ENCODE measurements at regions not wholly inside any gene's neighbourhood (a gene's known extent, or its start where the extent isn't known, plus 50 kb on each side); places are given as distances from the start of the nearest gene placed in this dataset.

DNA sequence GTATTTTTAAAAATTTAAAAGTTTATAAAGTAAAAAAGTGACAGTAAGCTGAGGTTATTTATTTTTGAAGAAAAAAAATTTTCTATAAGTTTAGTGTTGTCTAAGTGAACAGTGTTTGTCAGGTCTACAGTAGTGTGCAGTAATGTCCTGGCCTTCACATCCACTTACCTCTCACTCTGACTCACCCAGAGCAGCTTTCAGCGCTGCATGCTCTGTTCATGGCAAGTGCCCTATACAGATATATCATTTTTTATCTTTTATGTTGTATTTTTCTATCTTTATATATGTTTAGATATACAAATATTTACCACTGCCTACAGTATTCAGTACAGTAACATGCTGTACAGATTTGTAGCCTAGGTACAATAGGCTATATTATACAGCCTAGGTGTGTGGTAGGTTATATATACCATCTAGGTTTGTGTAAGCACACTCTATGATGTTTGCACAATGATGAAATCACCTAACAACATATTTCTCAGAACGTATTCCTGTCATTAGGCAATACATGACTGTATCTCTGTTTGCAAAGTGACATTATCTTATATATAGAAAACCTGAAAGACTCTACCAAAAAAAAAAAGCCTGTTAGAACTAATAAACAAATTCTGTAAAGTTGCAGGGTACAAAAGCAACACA lies 75.9 kb upstream of the TMC3 start:
- no peak for DNase-seq (ENCODE audit: low read depth in 4 of 4, low spot score in 2 of 4)

DNA sequence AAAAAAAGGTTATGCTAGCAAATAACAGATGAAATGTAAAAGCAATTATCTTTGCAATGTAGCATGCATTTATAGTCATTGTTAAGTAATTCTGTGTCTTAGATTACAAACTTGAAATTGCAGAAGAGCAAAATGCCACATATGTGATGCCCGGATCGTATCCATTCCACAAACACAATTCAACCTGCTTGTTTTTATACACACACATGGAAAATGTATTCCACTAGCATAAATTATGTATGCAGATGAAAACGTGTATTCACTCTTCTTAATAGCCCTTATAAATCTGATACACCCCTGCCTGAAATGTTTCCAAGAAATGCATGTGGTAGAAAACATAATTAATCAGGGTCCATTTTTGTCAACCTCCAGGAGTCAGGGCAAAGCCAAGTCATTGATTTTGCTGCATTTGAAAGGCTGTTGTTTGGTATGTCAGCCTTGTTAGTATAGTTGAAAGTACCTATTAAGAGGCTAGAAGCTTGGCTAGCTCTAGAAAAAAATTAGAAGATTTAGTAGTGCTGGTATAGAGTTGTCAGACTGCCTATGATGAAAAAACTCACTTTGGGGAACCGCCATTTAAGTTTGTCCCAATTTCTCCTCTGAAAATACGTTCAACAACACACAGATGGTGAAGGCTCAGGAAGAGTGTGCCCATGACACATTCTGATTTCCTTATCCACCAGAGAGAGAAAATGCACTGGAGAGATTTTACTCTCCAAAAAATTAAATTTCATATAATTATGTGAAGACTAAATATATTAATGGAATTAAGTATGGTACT lies 69.2 kb upstream of the TMC3 start:
- DNase-seq (ENCODE audit: low read depth in 4 of 4, low spot score in 2 of 4): no peak

DNA sequence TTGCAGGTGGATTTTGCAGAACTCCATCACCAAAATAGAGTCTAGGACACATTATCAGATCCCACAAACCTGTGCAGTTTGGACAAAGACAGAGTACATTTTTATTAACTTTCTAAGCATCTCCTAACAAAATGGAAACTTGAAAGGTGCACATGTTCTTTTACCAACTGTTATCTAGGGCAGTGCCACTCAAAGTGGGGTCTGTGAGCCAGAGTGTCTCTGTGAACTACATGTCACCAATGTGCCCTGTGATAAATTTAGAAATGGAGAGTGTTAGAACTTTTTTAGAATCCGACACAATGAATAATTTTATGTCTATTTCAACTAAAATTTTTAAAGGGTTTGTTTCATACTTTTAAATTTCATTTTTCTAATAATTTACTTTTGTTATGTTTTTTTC lies 68.4 kb upstream of the TMC3 start:
- DNase-seq (ENCODE audit: low read depth in 4 of 4, low spot score in 2 of 4): no peak

DNA sequence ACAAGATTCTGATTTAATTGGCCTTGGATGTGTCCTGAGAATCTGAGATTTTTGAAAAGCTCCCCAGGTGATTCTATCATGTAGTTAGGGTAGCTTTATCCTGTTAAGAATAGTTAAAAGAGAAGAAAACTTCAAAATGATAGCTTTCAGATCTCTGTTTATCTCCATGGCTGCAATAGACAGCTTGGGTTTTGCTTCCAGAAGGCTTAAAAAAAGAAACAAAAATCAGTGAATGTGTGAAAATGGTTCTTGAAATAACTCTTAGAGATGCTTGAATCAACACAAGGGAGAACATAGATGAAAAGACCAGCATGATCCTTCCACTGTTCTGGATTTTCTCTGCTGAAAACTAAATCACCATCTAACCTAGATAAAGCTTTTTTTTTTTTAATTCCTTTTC lies 60.8 kb upstream of the TMC3 start:
- DNase-seq (ENCODE audit: low read depth in 4 of 4, low spot score in 2 of 4): no peak

DNA sequence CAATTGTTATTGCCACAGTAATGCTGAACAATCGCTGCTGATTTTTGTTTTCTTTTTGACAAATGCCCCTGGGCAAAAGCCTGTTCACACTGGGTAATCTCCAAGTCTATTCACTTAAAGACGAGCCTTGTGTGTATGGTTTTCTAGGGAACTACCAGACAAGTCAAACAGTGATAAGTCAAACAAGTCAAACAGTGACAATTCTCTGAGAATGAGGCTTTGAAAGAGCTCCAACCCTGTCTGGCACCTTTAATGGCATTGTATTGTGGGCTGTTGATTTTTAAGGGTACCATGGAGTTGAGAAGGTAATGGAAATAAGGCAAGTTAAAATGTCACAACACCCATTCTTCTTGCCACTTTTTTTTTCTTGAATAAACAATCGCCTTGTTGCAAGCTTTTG lies 59.4 kb upstream of the TMC3 start:
- DNase-seq (ENCODE audit: low read depth in 4 of 4, low spot score in 2 of 4): no peak

DNA sequence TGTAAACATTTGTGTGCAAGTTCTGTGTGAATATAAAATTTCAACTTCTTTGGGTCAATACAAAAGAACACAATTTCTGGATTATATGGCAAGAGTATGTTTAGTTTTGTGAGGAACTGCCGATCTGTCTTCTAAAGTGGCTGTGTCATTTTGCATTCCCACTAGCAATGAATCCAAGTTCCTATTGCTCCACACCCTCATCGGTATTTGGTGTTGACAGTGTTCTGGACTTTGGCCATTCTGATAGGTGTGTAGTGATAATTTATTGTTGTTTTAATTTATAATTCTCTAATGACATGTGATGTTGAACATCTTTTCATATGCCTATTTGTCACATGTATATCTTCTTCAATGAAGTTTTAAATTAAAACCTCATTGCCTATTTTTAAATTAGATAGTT lies 58.2 kb upstream of the TMC3 start:
- DNase-seq (ENCODE audit: low read depth in 4 of 4, low spot score in 2 of 4): no peak

DNA sequence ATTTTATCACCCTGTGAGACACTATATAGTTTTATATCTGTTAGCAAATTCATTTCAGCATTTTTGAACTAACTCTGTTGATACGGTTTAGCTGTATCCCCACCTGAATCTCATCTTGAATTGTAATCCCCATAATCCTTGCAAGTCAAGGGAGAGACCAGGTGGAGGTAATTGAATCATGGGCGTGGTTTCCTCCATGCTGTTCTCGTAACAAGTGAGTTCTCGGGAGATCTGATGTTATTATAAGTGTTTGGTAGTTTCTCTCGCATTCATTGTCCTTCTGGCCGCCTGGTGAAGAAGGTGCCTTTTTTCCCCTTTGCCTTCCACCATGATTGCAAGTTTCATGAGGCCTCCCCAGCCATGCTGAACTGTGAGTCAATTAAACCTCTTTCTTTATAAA lies 53.2 kb upstream of the TMC3 start:
- DNase-seq (ENCODE audit: low read depth in 4 of 4, low spot score in 2 of 4): no peak

DNA sequence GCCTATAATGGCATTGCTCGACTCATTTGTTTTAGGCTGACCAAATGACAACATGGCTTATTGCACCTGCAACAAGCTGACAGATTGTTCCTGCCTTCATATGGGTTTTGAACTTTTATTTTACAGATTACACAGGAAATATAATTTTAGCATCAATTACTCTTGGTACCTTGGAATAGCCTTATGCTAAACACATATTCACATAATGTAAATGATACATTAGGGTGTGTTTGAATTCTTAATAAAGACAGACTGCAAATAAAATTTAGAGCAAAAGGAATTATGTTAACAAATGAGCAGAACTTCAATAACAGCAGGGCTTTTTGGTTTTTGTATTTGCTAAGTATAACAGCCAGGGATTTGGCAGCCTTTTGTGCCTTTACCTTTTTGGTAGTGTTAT lies 51.9 kb upstream of the TMC3 start:
- no peak for DNase-seq (ENCODE audit: low read depth in 4 of 4, low spot score in 2 of 4)

All from left renal cortex interstitium (tissue), 4 donors.